B cell (primary cell): ENCODE measurements at regions not wholly inside any gene's neighbourhood (a gene's known extent, or its start where the extent isn't known, plus 50 kb on each side); places are given as distances from the start of the nearest gene placed in this dataset.

ENCODE experiments used
- ATAC-seq: fragments of 200-7000 bp; cut with Tn5 transposase; one replicate; pipeline ENCODE4 v1.10.0; 2021; ENCODE audit warnings: low read depth, mild to moderate bottlenecking, moderate number of reproducible peaks, moderate library complexity
- CTCF ChIA-PET: fragments of 350-600 bp; sonication (Branson Sonifier 250); formaldehyde crosslinking; loops from one replicate; lab custom pipeline; 2021; ENCODE audit warnings: antibody characterized with exemption, inconsistent platforms; lab: Charles Lee
- POLR2A ChIA-PET: fragments of 350-600 bp; sonication (Branson Sonifier 250); formaldehyde crosslinking; loops from one replicate; lab custom pipeline; 2021; ENCODE audit warnings: antibody characterized with exemption; lab: Charles Lee
- DNase-seq: peaks from one replicate; pipeline ENCODE4 v3.0.0; 2013
- H2AFZ ChIP-seq: 2 replicates; pipeline ENCODE4 v1.6.1; 2012; ENCODE audit warnings: mild to moderate bottlenecking, low read depth, low read length; ENCODE audit not compliant: insufficient read depth, poor library complexity, severe bottlenecking
- H3K27ac ChIP-seq, 2 donors: 1 replicate in 1 of 2; 2 replicates in 1 of 2; pipeline ENCODE4 v1.5.1; 2012 to 2013; ENCODE audit warnings: low read length in 2 of 2, mild to moderate bottlenecking in 2 of 2, moderate library complexity in 1 of 2
- H3K27me3 ChIP-seq, 4 experiments: fragments of 200-600 bp in 1 of 4; sonication (generic) in 1 of 4; replicated peaks in 1 of 4; 1 replicate in 2 of 4; 2 replicates in 2 of 4; pipeline versions ENCODE4 v1.6.1 to v1.7.0; 2013 to 2016; ENCODE audit warnings: low read length in 3 of 4, mild to moderate bottlenecking in 2 of 4, mixed read lengths in 1 of 4, moderate library complexity in 1 of 4; ENCODE audit not compliant: insufficient read depth in 4 of 4, control insufficient read depth in 3 of 4; ENCODE audit errors: control extremely low read depth in 1 of 4
- H3K36me3 ChIP-seq, 2 experiments: replicated peaks in 1 of 2; 1 replicate in 1 of 2; 2 replicates in 1 of 2; pipeline versions ENCODE4 v1.6.1 to v1.7.1; 2013; ENCODE audit warnings: low read length in 1 of 2; ENCODE audit not compliant: insufficient read depth in 2 of 2, control insufficient read depth in 1 of 2; ENCODE audit errors: control extremely low read depth in 1 of 2, extremely low read depth in 1 of 2
- H3K4me1 ChIP-seq, 2 donors: fragments of 200-600 bp in 1 of 2; sonication (generic) in 1 of 2; 1 replicate in 1 of 2; 2 replicates in 1 of 2; pipeline versions ENCODE4 v1.5.1 to v1.6.1; 2013 to 2017; ENCODE audit warnings: low read length in 2 of 2; ENCODE audit not compliant: control insufficient read depth in 2 of 2, insufficient read depth in 2 of 2
- H3K4me2 ChIP-seq: replicated peaks from 2 replicates; pipeline ENCODE3; 2012; ENCODE audit warnings: mild to moderate bottlenecking, low read depth, low read length; ENCODE audit not compliant: poor library complexity, severe bottlenecking
- H3K4me3 ChIP-seq, 5 experiments: fragments of 200-600 bp in 1 of 5; sonication (generic) in 1 of 5; 1 replicate in 3 of 5; 2 replicates in 2 of 5; pipeline versions ENCODE4 v1.5.1 to v1.7.0; 2011 to 2016; ENCODE audit warnings: low read length in 4 of 5, mild to moderate bottlenecking in 4 of 5, low read depth in 2 of 5, control low read depth in 1 of 5, moderate library complexity in 1 of 5; ENCODE audit not compliant: insufficient read depth in 1 of 5; ENCODE audit errors: control extremely low read depth in 1 of 5, extremely low read depth in 1 of 5
- H3K79me2 ChIP-seq: fragments of 200-600 bp; sonication (generic); one replicate; pipeline ENCODE4 v1.6.0; 2016; ENCODE audit warnings: low read length; ENCODE audit not compliant: control insufficient read depth, insufficient read depth
- H3K9ac ChIP-seq: fragments of 200-600 bp; sonication (generic); 2 replicates; pipeline ENCODE4 v1.6.1; 2017; ENCODE audit warnings: mild to moderate bottlenecking, low read length, moderate library complexity
- H3K9me3 ChIP-seq, 3 donors: one replicate each; pipeline versions ENCODE4 v1.6.1 to v1.7.1; 2013; ENCODE audit warnings: low read length in 2 of 3; ENCODE audit not compliant: control insufficient read depth in 2 of 3, insufficient read depth in 1 of 3; ENCODE audit errors: control extremely low read depth in 1 of 3
- H4K20me1 ChIP-seq: 2 replicates; pipeline ENCODE4 v1.6.0; 2012; ENCODE audit warnings: mild to moderate bottlenecking, low read length; ENCODE audit not compliant: insufficient read depth, control insufficient read depth, poor library complexity, severe bottlenecking
- H3K27ac Mint-ChIP-seq: one replicate; pipeline ENCODE4 v1.8.0; 2021; ENCODE audit warnings: mixed read lengths
- H3K27me3 Mint-ChIP-seq: one replicate; pipeline ENCODE4 v1.8.0; 2021; ENCODE audit warnings: mixed read lengths
- H3K4me1 Mint-ChIP-seq: one replicate; pipeline ENCODE4 v1.8.0; 2021; ENCODE audit warnings: mixed read lengths
- H3K4me3 Mint-ChIP-seq: one replicate; pipeline ENCODE4 v1.8.0; 2021; ENCODE audit warnings: mixed read lengths
- H3K9me3 Mint-ChIP-seq: one replicate; pipeline ENCODE4 v1.8.0; 2022; ENCODE audit warnings: mixed read lengths; ENCODE audit not compliant: insufficient read depth
- CTCF ChIP-seq: fragments of 200-600 bp; IDR thresholded peaks from one replicate; pipeline ENCODE4 v1.8.0; 2022; ENCODE audit warnings: antibody characterized with exemption, mild to moderate bottlenecking
- EZH2 ChIP-seq: IDR thresholded peaks from 2 replicates; pipeline ENCODE4 v1.6.1; 2012; ENCODE audit warnings: borderline replicate concordance, low read depth, mild to moderate bottlenecking, moderate library complexity, low read length; ENCODE audit not compliant: insufficient read depth, poor library complexity, severe bottlenecking
- WGBS: methylation state at CpG from one replicate; pipeline ENCODE4 v1.1.5; 2013; ENCODE audit warnings: missing lambda C conversion rate; ENCODE audit not compliant: insufficient coverage; 5-methylcytosine and 5-hydroxymethylcytosine counted together
- intact Hi-C: fragments of 100-400 bp; cut with micrococcal nuclease; formaldehyde crosslinking; loops from one replicate; pipeline ENCODE4 v1.10.0; 2022

- H4K20me1 ChIP-seq, result no peaks in the 10 kb centered on the region
- DNase-seq, result no peak
- H2AFZ ChIP-seq, result no peak overlapping the region
- no peak for ATAC-seq
- H3K9me3 Mint-ChIP-seq, result no peaks in the 10 kb centered on the region
- no peak overlapping the region for H3K27ac ChIP-seq
- no peaks in the 10 kb centered on the region for H3K9me3 ChIP-seq
- POLR2A ChIA-PET, result no interaction called here
- no peak overlapping the region for H3K4me3 Mint-ChIP-seq
- no peaks in the 10 kb centered on the region for H3K36me3 ChIP-seq
- no peak overlapping the region for H3K9ac ChIP-seq
- CTCF ChIA-PET, result no interaction called here
- H3K4me1 ChIP-seq, result no peaks in the 10 kb centered on the region
- TF ChIP-seq CTCF (no peak), EZH2 (no peak)
- no peaks in the 10 kb centered on the region for H3K79me2 ChIP-seq
- no peak overlapping the region for H3K4me3 ChIP-seq
- no peaks in the 10 kb centered on the region for H3K27me3 Mint-ChIP-seq
- WGBS, result no CpG with 5 or more reads among the region's 2 CpGs
- intact Hi-C loops, result no loop called here
- H3K27me3 ChIP-seq, result no peaks in the 10 kb centered on the region
- no peak overlapping the region for H3K27ac Mint-ChIP-seq
- H3K4me1 Mint-ChIP-seq, result no peaks in the 10 kb centered on the region
- H3K4me2 ChIP-seq, result no peak overlapping the region
Observed at GRCh38 chr3:147799601-147800000, 390.4 kb downstream of the ZIC1 start.

GRCh38 chr3:147807776-147808175 is 398.6 kb downstream of the ZIC1 start:
- Mint-ChIP-seq H3K27ac (no peak overlapping the region), H3K9me3 (no peaks in the 10 kb centered on the region), H3K4me1 (no peaks in the 10 kb centered on the region), H3K4me3 (no peak overlapping the region), H3K27me3 (no peaks in the 10 kb centered on the region)
- H3K27me3 ChIP-seq, result no peaks in the 10 kb centered on the region
- no peaks in the 10 kb centered on the region for H3K36me3 ChIP-seq
- no CpG with 5 or more reads among the region's 1 CpG for WGBS
- H3K4me1 ChIP-seq, result no peaks in the 10 kb centered on the region
- no peak overlapping the region for H3K4me2 ChIP-seq
- no peaks in the 10 kb centered on the region for H4K20me1 ChIP-seq
- H3K9me3 ChIP-seq, result no peaks in the 10 kb centered on the region
- H2AFZ ChIP-seq, result no peak overlapping the region
- DNase-seq (no peak), ATAC-seq (no peak)
- H3K4me3 ChIP-seq, result no peak overlapping the region
- TF ChIP-seq EZH2 (no peak), CTCF (no peak)
- no peak overlapping the region for H3K9ac ChIP-seq
- intact Hi-C loops, result no loop called here
- no peaks in the 10 kb centered on the region for H3K79me2 ChIP-seq
- POLR2A ChIA-PET, result no interaction called here
- no peak overlapping the region for H3K27ac ChIP-seq
- CTCF ChIA-PET, result no interaction called here
